PC-9 (cell line): ENCODE measurements at regions not wholly inside any gene's neighbourhood (a gene's known extent, or its start where the extent isn't known, plus 50 kb on each side); places are given as distances from the start of the nearest gene placed in this dataset.

Experiments used
- BruUV-seq: library from RNA; stranded (reverse); fragments of 400-500 nt; replicated peaks from 2 replicates; lab custom pipeline; 2021; lab: Mats Ljungman, UMichigan
- CTCF ChIA-PET: fragments of 300-600 bp; sonication (Branson Sonifier 250); formaldehyde crosslinking; loops from one replicate; lab custom pipeline; 2022; ENCODE audit warnings: antibody characterized with exemption; lab: Charles Lee
- POLR2A ChIA-PET: fragments of 300-600 bp; sonication (Branson Sonifier 250); formaldehyde crosslinking; loops from one replicate; lab custom pipeline; 2022; ENCODE audit warnings: antibody characterized with exemption; ENCODE audit not compliant: unreplicated experiment; lab: Charles Lee
- DNase-seq, 2 experiments: peaks; one replicate each; pipeline versions ENCODE4 v3.0.0 to v3.0.0-alpha.2; 2015 to 2022; ENCODE audit warnings: mixed read lengths in 1 of 2
- H2AFZ ChIP-seq: fragments of 200-600 bp; sonication (generic); 2 replicates; pipeline ENCODE4 v1.8.1; 2017; ENCODE audit warnings: antibody characterized with exemption
- H3F3A ChIP-seq: fragments of 200-600 bp; sonication (generic); 2 replicates; pipeline ENCODE4 v1.8.1; 2017; ENCODE audit warnings: antibody characterized with exemption, mild to moderate bottlenecking, low read depth; ENCODE audit not compliant: insufficient read depth
- H3K27ac ChIP-seq: fragments of 200-600 bp; sonication (generic); 2 replicates; pipeline ENCODE4 v1.6.1; 2016; ENCODE audit warnings: mixed run types
- H3K27me3 ChIP-seq: fragments of 200-600 bp; sonication (generic); 2 replicates; pipeline ENCODE4 v1.6.1; 2016; ENCODE audit warnings: low read depth, mixed run types; ENCODE audit not compliant: insufficient read depth
- H3K36me3 ChIP-seq: fragments of 200-600 bp; sonication (generic); 2 replicates; pipeline ENCODE4 v1.6.1; 2016; ENCODE audit warnings: low read depth, mixed run types
- H3K4me1 ChIP-seq: fragments of 200-600 bp; sonication (generic); replicated peaks from 2 replicates; pipeline ENCODE4 v1.6.1; 2016; ENCODE audit warnings: mixed run types; ENCODE audit not compliant: insufficient read depth
- H3K4me2 ChIP-seq: fragments of 200-600 bp; sonication (generic); 2 replicates; pipeline ENCODE4 v1.6.1; 2017; ENCODE audit warnings: mixed run types
- H3K4me3 ChIP-seq: fragments of 200-600 bp; sonication (generic); 2 replicates; pipeline ENCODE4 v1.6.1; 2016; ENCODE audit warnings: mixed run types
- H3K79me2 ChIP-seq: fragments of 200-600 bp; sonication (generic); 2 replicates; pipeline ENCODE4 v1.6.1; 2017; ENCODE audit warnings: low read depth, mixed run types
- H3K9me2 ChIP-seq: fragments of 200-600 bp; sonication (generic); 2 replicates; pipeline ENCODE4 v1.8.1; 2017; ENCODE audit warnings: mild to moderate bottlenecking; ENCODE audit not compliant: insufficient read depth
- H3K9me3 ChIP-seq: fragments of 200-600 bp; sonication (generic); 2 replicates; pipeline ENCODE4 v1.8.1; 2016; ENCODE audit warnings: low read depth; ENCODE audit not compliant: insufficient read depth
- H4K20me1 ChIP-seq: fragments of 200-600 bp; sonication (generic); 2 replicates; pipeline ENCODE4 v1.8.1; 2017; ENCODE audit not compliant: insufficient read depth
- EZH2 ChIP-seq: fragments of 200-600 bp; sonication (generic); IDR thresholded peaks from 2 replicates; pipeline ENCODE4 v1.8.0; 2017; ENCODE audit warnings: antibody characterized with exemption, low read depth
- intact Hi-C: fragments of 100-400 bp; cut with micrococcal nuclease; formaldehyde crosslinking; loops from one replicate; pipeline ENCODE4 v1.10.0; 2022; ENCODE audit not compliant: unreplicated experiment
- TF ChIP-seq, protein P1 (sequence below): fragments of 200-600 bp; sonication (generic); conservative IDR thresholded peaks from 2 replicates; pipeline ENCODE4 v1.6.1; 2017; ENCODE audit warnings: mixed run types, antibody characterized with exemption, mild to moderate bottlenecking, moderate library complexity

GRCh38 chr9:105877721-105878120, 183.4 kb downstream of the TMEM38B start:
- CTCF ChIA-PET, result interaction anchor here (0.7 kb wide), 1 partner anchor 28 kb away, joined by 3 read pairs; no protein-coding TSS in a partner anchor
- Histone ChIP-seq H3K4me1 (no peaks in the 10 kb centered on the region), H3K9me2 (no peaks in the 10 kb centered on the region), H3K4me2 (no peak overlapping the region), H3F3A (no peaks in the 10 kb centered on the region), H3K27me3 (no peaks in the 10 kb centered on the region), H3K9me3 (no peaks in the 10 kb centered on the region), H3K27ac (no peak overlapping the region), H3K4me3 (no peak overlapping the region), H3K79me2 (no peaks in the 10 kb centered on the region), H2AFZ (no peak overlapping the region), H3K36me3 (no peaks in the 10 kb centered on the region), H4K20me1 (no peaks in the 10 kb centered on the region)
- POLR2A ChIA-PET, result no interaction called here
- intact Hi-C loops, result no loop called here
- TF ChIP-seq, protein P1, sequence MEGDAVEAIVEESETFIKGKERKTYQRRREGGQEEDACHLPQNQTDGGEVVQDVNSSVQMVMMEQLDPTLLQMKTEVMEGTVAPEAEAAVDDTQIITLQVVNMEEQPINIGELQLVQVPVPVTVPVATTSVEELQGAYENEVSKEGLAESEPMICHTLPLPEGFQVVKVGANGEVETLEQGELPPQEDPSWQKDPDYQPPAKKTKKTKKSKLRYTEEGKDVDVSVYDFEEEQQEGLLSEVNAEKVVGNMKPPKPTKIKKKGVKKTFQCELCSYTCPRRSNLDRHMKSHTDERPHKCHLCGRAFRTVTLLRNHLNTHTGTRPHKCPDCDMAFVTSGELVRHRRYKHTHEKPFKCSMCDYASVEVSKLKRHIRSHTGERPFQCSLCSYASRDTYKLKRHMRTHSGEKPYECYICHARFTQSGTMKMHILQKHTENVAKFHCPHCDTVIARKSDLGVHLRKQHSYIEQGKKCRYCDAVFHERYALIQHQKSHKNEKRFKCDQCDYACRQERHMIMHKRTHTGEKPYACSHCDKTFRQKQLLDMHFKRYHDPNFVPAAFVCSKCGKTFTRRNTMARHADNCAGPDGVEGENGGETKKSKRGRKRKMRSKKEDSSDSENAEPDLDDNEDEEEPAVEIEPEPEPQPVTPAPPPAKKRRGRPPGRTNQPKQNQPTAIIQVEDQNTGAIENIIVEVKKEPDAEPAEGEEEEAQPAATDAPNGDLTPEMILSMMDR, result no peak
- BruUV-seq, result no TSS peak
- DNase-seq, result no peak

- no TSS peak for BruUV-seq
- intact Hi-C loops, result loop anchor here (1.0 kb wide), 1 partner anchor 25 kb away; no protein-coding TSS in a partner anchor
- CTCF ChIA-PET, result interaction anchor here (0.7 kb wide), 1 partner anchor 12 kb away, joined by 3 read pairs; no protein-coding TSS in a partner anchor
These were observed 184.8 kb downstream of the TMEM38B start for GRCh38 chr9:105879181-105879580.

DNA sequence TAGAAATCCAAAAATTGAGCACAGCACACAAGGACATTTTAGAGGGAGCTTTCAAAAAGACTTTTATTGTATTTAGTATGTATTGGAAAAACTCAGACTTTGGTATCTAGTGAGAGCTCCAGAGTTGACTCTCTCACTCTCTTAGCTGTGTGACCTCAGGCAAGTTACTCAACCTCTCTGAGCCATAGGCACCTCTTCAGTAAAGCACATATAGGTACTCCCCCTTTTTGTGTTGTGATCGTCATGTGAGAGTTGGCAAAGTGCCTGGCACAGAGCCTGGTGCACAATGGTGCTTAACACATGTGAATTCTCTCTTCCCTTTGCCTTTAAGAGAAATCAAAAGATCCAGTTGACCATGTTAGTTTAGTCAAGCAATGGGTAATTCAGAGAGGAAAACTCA, 186.2 kb downstream of the TMEM38B start:
- Histone ChIP-seq H3K36me3 (no peaks in the 10 kb centered on the region), H3K79me2 (no peaks in the 10 kb centered on the region), H3K4me2 (no peak overlapping the region), H3K27ac (no peak overlapping the region), H3K9me3 (no peaks in the 10 kb centered on the region), H3K4me1 (no peaks in the 10 kb centered on the region), H3K27me3 (no peaks in the 10 kb centered on the region), H3K9me2 (no peaks in the 10 kb centered on the region), H3K4me3 (no peak overlapping the region), H2AFZ (no peak overlapping the region; the same call in 1 of the 2 replicates), H4K20me1 (no peaks in the 10 kb centered on the region), H3F3A (no peaks in the 10 kb centered on the region)
- no peak for DNase-seq
- TF ChIP-seq, protein P1, result no peak
- TF ChIP-seq EZH2, result no peak
- CTCF ChIA-PET, result no interaction called here
- intact Hi-C loops, result no loop called here
- POLR2A ChIA-PET, result no interaction called here
- BruUV-seq, result no TSS peak

More at GRCh38 chr9:105879181-105879580, 184.8 kb downstream of the TMEM38B start:
- Histone ChIP-seq H3K4me3 (no peak overlapping the region), H3K27ac (no peak overlapping the region), H3F3A (no peaks in the 10 kb centered on the region), H3K9me2 (no peaks in the 10 kb centered on the region), H4K20me1 (no peaks in the 10 kb centered on the region), H2AFZ (no peak overlapping the region), H3K4me1 (no peaks in the 10 kb centered on the region), H3K4me2 (no peak overlapping the region), H3K9me3 (no peaks in the 10 kb centered on the region), H3K27me3 (no peaks in the 10 kb centered on the region), H3K79me2 (no peaks in the 10 kb centered on the region), H3K36me3 (no peaks in the 10 kb centered on the region)
- POLR2A ChIA-PET, result no interaction called here
- TF ChIP-seq, protein P1, result no peak
- TF ChIP-seq EZH2, result no peak
- no peak for DNase-seq
